Lower leg skin (tissue), 3 donors: ENCODE measurements at regions not wholly inside any gene's neighbourhood (a gene's known extent, or its start where the extent isn't known, plus 50 kb on each side); places are given as distances from the start of the nearest gene placed in this dataset.

Source experiments
- CTCF ChIP-seq, 3 donors: fragments of 450-650 bp; IDR thresholded peaks; one replicate each; pipeline ENCODE4 v1.5.1; 2016; ENCODE audit warnings: antibody characterized with exemption in 3 of 3, mild to moderate bottlenecking in 3 of 3, moderate library complexity in 2 of 3
- POLR2A ChIP-seq, 2 donors: fragments of 450-650 bp; IDR thresholded peaks; one replicate each; pipeline ENCODE4 v1.6.1; 2016 to 2017; ENCODE audit warnings: antibody characterized with exemption in 2 of 2, mild to moderate bottlenecking in 1 of 2, moderate library complexity in 1 of 2

GRCh38 chr10:78253063-78253853 is 219.6 kb downstream of the RPS24 start:
- TF ChIP-seq CTCF (IDR thresholded peaks at IDR 0.05): no peak
- no peak for TF ChIP-seq POLR2A (IDR thresholded peaks at IDR 0.05)
